Activated CD8-positive, alpha-beta memory T cell treated with anti-CD3 and anti-CD28 coated beads for 36 hours (primary cell): ENCODE measurements at regions not wholly inside any gene's neighbourhood (a gene's known extent, or its start where the extent isn't known, plus 50 kb on each side); places are given as distances from the start of the nearest gene placed in this dataset.

Source experiments
- CTCF ChIA-PET: fragments of 350-600 bp; sonication (Branson Sonifier 250); formaldehyde crosslinking; loops from one replicate; lab custom pipeline; 2021; ENCODE audit warnings: antibody characterized with exemption; lab: Charles Lee
- POLR2A ChIA-PET: fragments of 350-600 bp; sonication (Branson Sonifier 250); formaldehyde crosslinking; loops from one replicate; lab custom pipeline; 2021; ENCODE audit warnings: antibody characterized with exemption; lab: Charles Lee

- ChIA-PET CTCF (no interaction called here), POLR2A (no interaction called here)
Observed at GRCh38 chr6:126143761-126144251, 157.5 kb downstream of the TRMT11 start.

GRCh38 chr6:126145351-126145750, 159.0 kb downstream of the TRMT11 start:
- POLR2A ChIA-PET: no interaction called here
- CTCF ChIA-PET: no interaction called here

- CTCF ChIA-PET: interaction anchor here (1.3 kb wide), 1 partner anchor 19 kb away, joined by 3 read pairs; no protein-coding TSS in a partner anchor
- POLR2A ChIA-PET: no interaction called here
Observed at GRCh38 chr6:126147291-126147815, 161.0 kb downstream of the TRMT11 start.

- ChIA-PET POLR2A (no interaction called here), CTCF (interaction anchor here (1.3 kb wide), 1 partner anchor 17 kb away, joined by 3 read pairs; no protein-coding TSS in a partner anchor)
Observed at GRCh38 chr6:126148853-126149252, 162.5 kb downstream of the TRMT11 start.

- POLR2A ChIA-PET: no interaction called here
- CTCF ChIA-PET: no interaction called here
Observed at GRCh38 chr6:126152372-126152745, 166.0 kb downstream of the TRMT11 start.

- ChIA-PET POLR2A (no interaction called here), CTCF (no interaction called here)
Observed at GRCh38 chr6:126153661-126154060, 167.3 kb downstream of the TRMT11 start.

- CTCF ChIA-PET: no interaction called here
- POLR2A ChIA-PET: no interaction called here
Observed at GRCh38 chr6:126156973-126157372, 170.6 kb downstream of the TRMT11 start.

- ChIA-PET POLR2A (no interaction called here), CTCF (no interaction called here)
Observed at GRCh38 chr6:126167726-126168125, 172.2 kb upstream of the CENPW start.

GRCh38 chr6:126170433-126170832, 169.5 kb upstream of the CENPW start:
- CTCF ChIA-PET: no interaction called here
- POLR2A ChIA-PET: no interaction called here

GRCh38 chr6:126170978-126171382, 168.9 kb upstream of the CENPW start:
- ChIA-PET CTCF (no interaction called here), POLR2A (no interaction called here)

- POLR2A ChIA-PET: no interaction called here
- CTCF ChIA-PET: no interaction called here
Observed at GRCh38 chr6:126172131-126172530, 167.8 kb upstream of the CENPW start.

- CTCF ChIA-PET: no interaction called here
- POLR2A ChIA-PET: no interaction called here
Observed at GRCh38 chr6:126173265-126173664, 166.7 kb upstream of the CENPW start.

GRCh38 chr6:126174697-126175096, 165.2 kb upstream of the CENPW start:
- ChIA-PET POLR2A (no interaction called here), CTCF (no interaction called here)

- ChIA-PET CTCF (no interaction called here), POLR2A (no interaction called here)
Observed at GRCh38 chr6:126175251-126175650, 164.7 kb upstream of the CENPW start.

GRCh38 chr6:126176282-126176681, 163.6 kb upstream of the CENPW start:
- POLR2A ChIA-PET: no interaction called here
- CTCF ChIA-PET: no interaction called here

- ChIA-PET POLR2A (no interaction called here), CTCF (no interaction called here)
Observed at GRCh38 chr6:126180585-126180984, 159.3 kb upstream of the CENPW start.

- ChIA-PET CTCF (no interaction called here), POLR2A (no interaction called here)
Observed at GRCh38 chr6:126181173-126181741, 158.7 kb upstream of the CENPW start.

GRCh38 chr6:126181890-126182289, 158.0 kb upstream of the CENPW start:
- POLR2A ChIA-PET: no interaction called here

GRCh38 chr6:126182650-126183311, 157.1 kb upstream of the CENPW start:
- ChIA-PET POLR2A (no interaction called here), CTCF (no interaction called here)

More at GRCh38 chr6:126181890-126182289, 158.0 kb upstream of the CENPW start:
- CTCF ChIA-PET: no interaction called here

- ChIA-PET CTCF (no interaction called here), POLR2A (no interaction called here)
Observed at GRCh38 chr6:126185774-126186173, 154.1 kb upstream of the CENPW start.

GRCh38 chr6:126188279-126188909, 151.5 kb upstream of the CENPW start:
- ChIA-PET POLR2A (no interaction called here), CTCF (no interaction called here)
